Osteocyte (in vitro differentiated cells): ENCODE measurements at regions not wholly inside any gene's neighbourhood (a gene's known extent, or its start where the extent isn't known, plus 50 kb on each side); places are given as distances from the start of the nearest gene placed in this dataset.
"Not testable (repeated sequence)": the region's sequence is repeated elsewhere in the genome, so short reads cannot be mapped to it uniquely, and the experiment has no call there.

Experiments used
- DNase-seq: peaks from one replicate; pipeline ENCODE4 v3.0.0; 2021; ENCODE audit warnings: mixed read lengths; ENCODE audit not compliant: unreplicated experiment; ENCODE audit errors: extremely low spot score
- H3K27ac Mint-ChIP-seq: one replicate; pipeline ENCODE4 v1.8.0; 2021; ENCODE audit warnings: mild to moderate bottlenecking, mixed read lengths; ENCODE audit not compliant: unreplicated experiment
- H3K27me3 Mint-ChIP-seq: one replicate; pipeline ENCODE4 v1.8.0; 2021; ENCODE audit warnings: mixed read lengths; ENCODE audit not compliant: unreplicated experiment
- H3K36me3 Mint-ChIP-seq: one replicate; pipeline ENCODE4 v1.8.0; 2021; ENCODE audit warnings: mixed read lengths; ENCODE audit not compliant: unreplicated experiment
- H3K4me1 Mint-ChIP-seq: one replicate; pipeline ENCODE4 v1.8.0; 2021; ENCODE audit warnings: mixed read lengths; ENCODE audit not compliant: unreplicated experiment
- H3K4me3 Mint-ChIP-seq: one replicate; pipeline ENCODE4 v1.8.0; 2021; ENCODE audit warnings: mild to moderate bottlenecking, moderate library complexity, mixed read lengths; ENCODE audit not compliant: unreplicated experiment
- H3K9me3 Mint-ChIP-seq: one replicate; pipeline ENCODE4 v1.8.0; 2021; ENCODE audit warnings: mixed read lengths; ENCODE audit not compliant: unreplicated experiment
- TF ChIP-seq, protein P1 (sequence below): fragments of 200-600 bp; sonication (generic); IDR thresholded peaks from 2 replicates; pipeline ENCODE4 v1.5.0; 2021; ENCODE audit warnings: antibody characterized with exemption, mild to moderate bottlenecking, moderate library complexity

DNA sequence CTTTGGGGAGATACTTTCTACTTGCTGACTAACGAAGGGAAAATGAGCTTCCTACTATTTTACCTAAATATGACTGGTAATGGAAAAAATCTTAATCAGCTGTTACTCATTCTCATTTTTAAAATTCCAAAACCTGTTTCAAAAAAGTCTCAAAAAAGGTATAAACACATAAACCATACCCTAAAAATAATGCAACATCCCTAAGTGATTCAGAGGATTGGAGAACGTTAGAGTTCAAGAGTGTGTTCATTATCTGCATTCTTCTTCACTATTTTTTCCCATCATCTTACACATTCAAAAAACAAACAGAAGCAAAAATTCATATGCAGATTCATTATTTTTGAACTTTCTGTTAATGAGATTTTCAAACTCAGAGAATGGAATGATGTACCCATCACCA is 150.4 kb upstream of the GNAI1 start:
- Mint-ChIP-seq H3K27ac (no peak overlapping the region), H3K36me3 (no peaks in the 10 kb centered on the region), H3K4me1 (peaks cover 26% of the 10 kb centered on the region), H3K4me3 (no peak overlapping the region), H3K9me3 (no peaks in the 10 kb centered on the region), H3K27me3 (no peaks in the 10 kb centered on the region)
- TF ChIP-seq, protein P1, sequence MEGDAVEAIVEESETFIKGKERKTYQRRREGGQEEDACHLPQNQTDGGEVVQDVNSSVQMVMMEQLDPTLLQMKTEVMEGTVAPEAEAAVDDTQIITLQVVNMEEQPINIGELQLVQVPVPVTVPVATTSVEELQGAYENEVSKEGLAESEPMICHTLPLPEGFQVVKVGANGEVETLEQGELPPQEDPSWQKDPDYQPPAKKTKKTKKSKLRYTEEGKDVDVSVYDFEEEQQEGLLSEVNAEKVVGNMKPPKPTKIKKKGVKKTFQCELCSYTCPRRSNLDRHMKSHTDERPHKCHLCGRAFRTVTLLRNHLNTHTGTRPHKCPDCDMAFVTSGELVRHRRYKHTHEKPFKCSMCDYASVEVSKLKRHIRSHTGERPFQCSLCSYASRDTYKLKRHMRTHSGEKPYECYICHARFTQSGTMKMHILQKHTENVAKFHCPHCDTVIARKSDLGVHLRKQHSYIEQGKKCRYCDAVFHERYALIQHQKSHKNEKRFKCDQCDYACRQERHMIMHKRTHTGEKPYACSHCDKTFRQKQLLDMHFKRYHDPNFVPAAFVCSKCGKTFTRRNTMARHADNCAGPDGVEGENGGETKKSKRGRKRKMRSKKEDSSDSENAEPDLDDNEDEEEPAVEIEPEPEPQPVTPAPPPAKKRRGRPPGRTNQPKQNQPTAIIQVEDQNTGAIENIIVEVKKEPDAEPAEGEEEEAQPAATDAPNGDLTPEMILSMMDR, result no peak
- DNase-seq, result no peak

DNA sequence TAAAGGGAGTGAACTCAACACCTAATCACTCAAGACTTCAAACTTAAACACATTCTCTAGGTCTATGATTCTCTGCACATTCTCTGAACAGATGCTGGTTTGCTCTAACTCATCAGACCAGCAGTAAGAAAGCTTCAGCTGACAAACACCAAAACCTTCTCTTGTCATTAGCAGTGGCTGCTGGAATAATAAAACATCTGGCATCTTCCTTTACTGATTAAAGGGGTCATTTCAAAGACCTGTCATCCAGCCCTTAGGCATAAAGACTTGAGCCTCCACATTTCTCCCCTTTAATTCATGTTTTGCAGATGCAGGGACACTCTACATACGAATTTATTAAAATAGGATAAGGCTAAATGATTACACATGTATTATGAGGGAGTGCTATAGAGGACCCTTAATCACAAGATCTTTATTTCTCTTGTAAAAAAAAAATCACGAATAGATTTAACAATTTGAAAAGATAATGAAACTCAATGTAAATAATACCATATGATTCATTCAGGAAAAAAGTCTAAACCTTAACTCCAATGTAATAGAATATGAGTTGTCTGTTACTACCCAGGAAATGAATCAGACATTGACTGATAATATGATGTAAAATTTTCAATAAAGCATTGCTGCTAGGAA is 152.4 kb upstream of the GNAI1 start:
- Mint-ChIP-seq H3K4me3 (no peak overlapping the region), H3K27me3 (no peaks in the 10 kb centered on the region), H3K4me1 (peaks cover 21% of the 10 kb centered on the region), H3K9me3 (no peaks in the 10 kb centered on the region), H3K27ac (no peak overlapping the region), H3K36me3 (no peaks in the 10 kb centered on the region)
- TF ChIP-seq, protein P1, result no peak
- DNase-seq, result no peak

DNA sequence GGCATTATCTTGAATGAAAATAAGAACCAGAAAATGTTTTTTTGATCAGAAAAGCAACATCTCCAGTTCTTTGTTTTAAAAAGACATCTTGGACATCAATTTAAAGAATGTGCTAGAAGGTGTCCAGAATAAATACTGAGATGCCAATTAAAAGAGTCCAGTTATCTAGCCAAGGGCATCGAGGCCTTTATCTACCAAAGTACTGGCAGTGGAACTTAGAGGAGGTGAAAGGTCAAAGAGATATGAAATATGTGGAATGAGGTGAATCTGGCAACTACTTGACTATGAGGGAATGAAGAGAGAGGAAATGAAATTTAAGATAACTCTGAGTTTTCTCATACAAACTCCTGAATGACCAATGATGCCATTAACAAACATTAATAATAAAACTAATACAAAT is 154.3 kb upstream of the GNAI1 start:
- Mint-ChIP-seq H3K36me3 (no peaks in the 10 kb centered on the region), H3K27me3 (no peaks in the 10 kb centered on the region), H3K4me1 (peaks cover 21% of the 10 kb centered on the region), H3K27ac (no peak overlapping the region), H3K4me3 (no peak overlapping the region), H3K9me3 (no peaks in the 10 kb centered on the region)
- no peak for DNase-seq
- TF ChIP-seq, protein P1, result no peak

DNA sequence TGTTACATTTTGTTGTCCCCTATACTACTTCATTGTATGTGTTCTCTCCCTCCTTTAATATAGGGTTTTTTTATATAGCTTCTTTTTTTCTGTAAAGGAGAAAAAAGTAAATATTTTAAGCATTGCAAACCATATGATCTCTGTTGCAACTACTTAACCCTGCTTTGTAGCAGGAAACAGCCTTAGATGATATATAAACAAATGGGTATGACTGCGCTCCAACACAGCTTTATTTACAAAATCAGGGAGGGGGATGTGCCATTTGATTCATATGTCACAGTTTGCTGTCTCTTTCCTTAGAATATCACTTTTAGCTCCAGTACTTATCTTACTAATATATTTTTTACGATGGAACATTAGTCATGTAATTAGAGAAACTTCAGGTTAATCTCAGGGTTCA is 155.2 kb upstream of the GNAI1 start:
- H3K36me3 Mint-ChIP-seq, result no peaks in the 10 kb centered on the region
- H3K9me3 Mint-ChIP-seq, result no peaks in the 10 kb centered on the region
- H3K27me3 Mint-ChIP-seq, result no peaks in the 10 kb centered on the region
- no peak for DNase-seq
- H3K27ac Mint-ChIP-seq, result no peak overlapping the region
- no peak overlapping the region for H3K4me3 Mint-ChIP-seq
- TF ChIP-seq, protein P1, result no peak
- H3K4me1 Mint-ChIP-seq, result peaks cover 21% of the 10 kb centered on the region

DNA sequence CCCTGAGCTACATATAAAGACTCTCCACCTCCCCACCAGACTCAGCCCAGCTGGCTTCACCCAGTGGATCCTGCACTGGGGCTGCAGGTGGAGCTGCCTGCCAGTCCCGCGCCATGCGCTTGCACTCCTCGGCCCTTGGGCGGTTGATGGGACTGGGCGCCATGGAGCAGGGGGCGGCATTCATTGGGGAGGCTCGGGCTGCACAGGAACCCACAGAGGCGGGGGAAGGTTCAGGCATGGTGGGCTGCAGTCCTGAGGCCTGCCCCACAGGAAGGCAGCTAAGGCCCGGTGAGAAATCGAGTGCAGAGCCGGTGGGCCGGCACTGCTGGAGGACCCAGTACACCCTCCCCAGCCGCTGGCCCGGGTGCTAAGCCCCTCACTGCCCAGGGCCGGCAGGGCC is 157.2 kb upstream of the GNAI1 start:
- DNase-seq, result no peak
- no peaks in the 10 kb centered on the region for H3K36me3 Mint-ChIP-seq
- H3K4me1 Mint-ChIP-seq, result peaks cover 8% of the 10 kb centered on the region
- TF ChIP-seq, protein P1, result no peak
- H3K9me3 Mint-ChIP-seq, result peaks cover 7% of the 10 kb centered on the region
- H3K27me3 Mint-ChIP-seq, result no peaks in the 10 kb centered on the region
- no peak overlapping the region for H3K27ac Mint-ChIP-seq
- H3K4me3 Mint-ChIP-seq, result no peak overlapping the region

DNA sequence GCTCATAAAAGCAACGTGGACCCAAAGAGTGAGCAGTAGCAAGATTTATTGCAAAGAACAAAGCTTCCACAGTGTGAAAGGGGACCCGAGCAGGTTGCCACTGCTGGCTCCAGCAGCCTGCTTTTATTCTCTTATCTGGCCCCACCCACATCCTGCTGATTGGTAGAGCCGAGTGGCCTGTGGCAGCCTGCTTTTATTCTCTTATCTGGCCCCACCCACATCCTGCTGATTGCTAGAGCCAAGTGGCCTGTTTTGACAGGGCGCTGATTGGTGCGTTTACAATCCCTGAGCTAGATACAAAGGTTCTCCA is 158.0 kb upstream of the GNAI1 start:
- H3K36me3 Mint-ChIP-seq, H3K9me3 Mint-ChIP-seq, H3K27me3 Mint-ChIP-seq, DNase-seq, H3K27ac Mint-ChIP-seq, H3K4me3 Mint-ChIP-seq, H3K4me1 Mint-ChIP-seq: not testable (repeated sequence)

DNA sequence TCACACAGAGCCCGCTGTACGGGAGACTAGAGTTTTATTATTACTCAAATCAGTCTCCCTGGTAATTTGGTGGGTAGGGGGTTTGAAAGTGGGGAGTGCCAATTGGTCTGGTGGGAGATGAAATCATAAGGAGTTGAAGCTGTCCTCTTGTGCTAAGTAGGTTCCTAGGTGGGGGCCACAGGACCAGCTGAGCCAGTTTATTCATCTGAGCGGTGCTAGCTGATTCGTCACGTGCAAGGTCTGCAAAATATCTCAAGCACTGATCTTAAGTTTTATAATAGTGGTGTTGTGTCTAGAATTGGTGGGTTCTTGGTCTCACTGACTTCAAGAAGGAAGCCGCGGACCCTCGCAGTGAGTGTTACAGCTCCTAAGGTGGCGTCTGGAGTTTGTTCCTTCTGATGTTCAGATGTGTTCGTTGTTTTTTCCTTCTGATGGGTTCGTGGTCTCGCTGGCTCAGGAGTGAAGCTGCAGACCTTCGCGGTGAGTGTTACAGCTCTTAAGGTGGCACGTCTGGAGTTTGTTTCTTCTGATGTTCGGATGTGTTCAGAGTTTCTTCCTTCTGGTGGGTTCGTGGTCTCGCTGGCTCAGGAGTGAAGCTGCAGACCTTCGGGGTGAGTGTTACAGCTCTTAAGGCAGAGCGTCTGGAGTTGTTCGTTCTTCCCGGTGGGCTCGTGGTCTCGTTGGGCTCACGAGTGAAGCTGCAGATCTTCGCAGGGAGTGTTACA is 158.5 kb upstream of the GNAI1 start:
- not testable (repeated sequence) for H3K4me3 Mint-ChIP-seq, H3K27me3 Mint-ChIP-seq, H3K9me3 Mint-ChIP-seq, DNase-seq, H3K36me3 Mint-ChIP-seq, H3K4me1 Mint-ChIP-seq, H3K27ac Mint-ChIP-seq
